ENCODE measurements at regions not wholly inside any gene's neighbourhood (a gene's known extent, or its start where the extent isn't known, plus 50 kb on each side); places are given as distances from the start of the nearest gene placed in this dataset.
A peak's percentile ranks its signal among the peaks of the same experiment; 100 is the strongest.

DNA sequence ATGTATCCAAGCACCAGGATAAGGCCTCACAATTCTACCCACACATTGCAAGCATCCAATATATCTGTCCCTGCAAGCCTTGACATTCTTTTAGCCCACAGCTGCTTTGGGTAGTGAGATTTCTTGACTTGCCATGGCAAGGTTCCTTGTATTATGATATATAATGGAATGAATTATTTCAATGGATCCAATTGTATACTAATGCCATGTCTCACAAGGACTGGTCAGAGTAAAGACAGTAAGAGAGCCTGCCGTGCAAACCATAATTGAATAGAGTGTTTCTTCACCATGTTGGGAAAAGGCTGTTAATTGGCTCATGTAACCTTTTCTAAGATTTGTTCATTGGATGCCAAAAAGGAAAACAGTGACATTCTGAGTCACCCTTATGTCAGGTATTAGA, 64.3 kb upstream of the RBBP8 start:
- DNase-seq, result no peak

DNA sequence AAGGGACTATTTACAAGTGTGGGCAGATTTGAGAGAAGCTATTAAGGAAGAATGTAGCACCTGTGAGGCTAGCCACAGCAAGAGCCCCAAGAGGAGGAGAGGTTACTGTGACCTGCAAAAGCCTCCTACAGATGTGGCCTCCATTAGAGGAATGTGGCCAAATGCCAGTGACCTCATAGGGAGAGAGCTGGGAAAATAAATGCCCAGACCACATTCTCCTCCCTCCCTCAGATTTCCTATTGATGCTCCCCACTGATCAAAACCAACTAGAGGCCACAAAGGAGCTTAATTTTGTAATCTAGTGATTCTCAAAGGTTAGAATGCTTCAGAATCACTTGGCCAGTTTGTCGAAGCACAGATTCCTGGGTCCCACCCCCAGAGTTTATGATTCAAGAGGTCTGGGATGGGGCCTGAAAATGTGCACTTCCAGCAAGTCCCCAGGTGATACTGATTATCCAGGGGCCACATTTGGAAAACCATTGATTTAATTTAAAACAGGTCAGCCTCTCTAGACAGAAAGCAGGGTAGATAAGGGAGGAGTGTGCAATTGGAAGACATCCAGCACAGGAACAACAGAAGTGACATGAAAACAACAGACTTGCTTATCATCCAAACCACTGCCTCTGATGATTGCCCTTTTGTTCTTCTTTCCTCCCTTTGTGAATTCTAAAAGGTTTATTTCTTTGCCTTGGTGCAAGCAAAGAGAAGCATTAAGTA, 61.2 kb upstream of the RBBP8 start:
- no peak for DNase-seq

DNA sequence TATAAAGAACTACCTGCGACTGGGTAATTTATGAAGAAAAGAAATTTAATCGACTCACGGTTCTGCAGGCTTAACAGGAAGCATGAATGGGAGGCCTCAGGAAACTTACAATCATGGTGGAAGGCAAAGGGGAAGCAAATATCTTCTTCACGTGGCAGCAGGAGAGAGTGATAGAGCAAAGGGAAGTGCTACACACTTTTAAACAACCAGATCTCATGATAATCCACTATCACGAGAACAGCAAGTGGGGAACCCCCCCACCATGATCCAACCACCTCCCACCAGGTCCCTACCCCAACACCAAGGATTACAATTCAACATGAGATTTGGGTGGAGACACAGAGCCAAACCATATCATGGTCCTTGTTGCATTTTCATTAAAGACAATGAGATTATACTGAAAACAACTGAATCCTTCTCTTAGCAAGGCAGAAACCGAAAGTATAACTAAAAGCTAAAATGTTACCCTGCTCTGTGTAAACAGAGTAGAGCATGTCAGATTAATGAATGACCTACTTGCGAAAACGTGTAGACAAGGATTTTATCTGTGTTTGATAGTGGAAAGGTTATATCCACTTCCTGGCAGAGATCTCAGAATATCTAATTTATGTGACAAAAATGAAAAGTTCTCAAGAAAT, 60.1 kb upstream of the RBBP8 start:
- DNase-seq, result no peak

DNA sequence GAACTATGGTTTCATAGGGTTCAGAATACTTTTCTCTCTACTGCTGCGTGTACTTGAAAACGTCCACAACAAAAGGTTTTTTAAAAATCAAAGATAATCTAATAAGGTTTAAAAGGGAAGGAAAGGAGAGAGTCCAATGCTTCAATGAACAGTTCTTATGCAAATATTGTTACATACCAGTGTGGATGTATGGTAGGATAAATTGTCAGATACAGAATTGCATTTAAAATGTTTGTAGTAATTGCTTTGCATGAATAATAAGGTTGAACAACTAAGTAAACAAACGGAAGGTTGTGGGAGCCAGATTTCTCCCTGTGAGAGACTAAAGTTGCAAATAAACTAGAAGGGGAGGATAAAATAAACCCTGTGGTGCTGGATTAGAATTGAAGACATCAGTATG, 53.8 kb upstream of the RBBP8 start:
- DNase-seq, result peak in 1 of 3 experiments; percentile 46

DNA sequence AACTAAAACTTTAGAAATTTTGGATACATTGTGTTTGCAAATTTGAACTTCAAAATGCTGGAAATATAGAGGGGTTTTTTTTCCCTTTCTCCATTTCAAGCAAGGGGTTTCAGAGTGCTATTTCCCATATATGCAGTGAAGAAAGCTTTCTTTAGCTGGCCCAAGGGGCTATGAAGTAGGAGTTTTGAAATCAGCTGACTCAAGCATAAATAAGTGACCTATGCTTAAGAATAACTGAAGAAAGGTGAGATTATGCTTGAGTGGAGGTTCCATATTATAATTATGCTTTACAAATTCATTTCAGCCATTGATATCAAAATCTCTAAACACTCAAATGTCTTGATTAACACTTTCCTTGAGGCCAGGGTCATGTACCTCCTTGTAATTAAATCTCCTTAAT, 51.0 kb upstream of the RBBP8 start:
- no peak for DNase-seq

DNA sequence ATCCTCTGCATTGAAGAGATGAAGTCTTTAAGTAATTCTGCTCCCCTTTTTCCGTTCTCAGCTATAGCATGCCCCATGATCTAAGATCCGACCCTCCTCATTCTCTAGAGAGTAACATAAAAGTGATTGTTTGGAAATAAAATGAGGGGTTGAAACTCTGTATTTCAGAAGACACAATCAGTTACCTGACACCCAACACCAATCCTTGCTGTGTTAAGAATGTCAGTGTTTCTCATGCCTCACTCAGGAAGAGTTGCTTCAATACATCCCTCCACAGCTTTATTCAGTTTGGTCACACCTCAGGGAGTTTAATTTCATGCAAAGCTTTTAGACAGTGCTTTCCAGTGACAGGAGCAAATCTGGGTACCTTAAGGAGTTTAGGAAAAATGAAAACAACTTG, 49.9 kb upstream of the RBBP8 start:
- DNase-seq, result no peak

Measured in NCI-H1417 (cell line).